Activated B cell treated with CpG ODN at 0.5 μM for 24 hours (primary cell): ENCODE measurements at regions not wholly inside any gene's neighbourhood (a gene's known extent, or its start where the extent isn't known, plus 50 kb on each side); places are given as distances from the start of the nearest gene placed in this dataset.
A peak's percentile ranks its signal among the peaks of the same experiment; 100 is the strongest.
"Not testable (repeated sequence)": the region's sequence is repeated elsewhere in the genome, so short reads cannot be mapped to it uniquely, and the experiment has no call there.

Source experiments
- ATAC-seq: fragments of 200-7000 bp; cut with Tn5 transposase; one replicate; pipeline ENCODE4 v1.10.0; 2021; ENCODE audit warnings: low read depth, mild to moderate bottlenecking, moderate library complexity
- CTCF ChIA-PET: fragments of 350-600 bp; sonication (Branson Sonifier 250); formaldehyde crosslinking; loops from one replicate; lab custom pipeline; 2021; ENCODE audit warnings: antibody characterized with exemption; lab: Charles Lee
- POLR2A ChIA-PET: fragments of 350-600 bp; sonication (Branson Sonifier 250); formaldehyde crosslinking; loops from one replicate; lab custom pipeline; 2021; ENCODE audit warnings: antibody characterized with exemption; lab: Charles Lee
- DNase-seq: peaks from one replicate; pipeline ENCODE4 v3.0.0; 2022
- H3K27ac Mint-ChIP-seq: one replicate; pipeline ENCODE4 v1.8.0; 2020; ENCODE audit warnings: mixed read lengths
- H3K27me3 Mint-ChIP-seq: one replicate; pipeline ENCODE4 v1.8.0; 2021; ENCODE audit warnings: mixed read lengths
- H3K36me3 Mint-ChIP-seq: one replicate; pipeline ENCODE4 v1.8.0; 2021; ENCODE audit warnings: low read depth, mixed read lengths
- H3K4me1 Mint-ChIP-seq: one replicate; pipeline ENCODE4 v1.8.0; 2021; ENCODE audit warnings: mixed read lengths
- H3K4me3 Mint-ChIP-seq: one replicate; pipeline ENCODE4 v1.8.0; 2020; ENCODE audit warnings: mild to moderate bottlenecking, mixed read lengths
- H3K9me3 Mint-ChIP-seq: one replicate; pipeline ENCODE4 v1.8.0; 2020; ENCODE audit warnings: mixed read lengths
- CTCF ChIP-seq: fragments of 200-600 bp; IDR thresholded peaks from one replicate; pipeline ENCODE4 v1.8.0; 2022; ENCODE audit warnings: antibody characterized with exemption, mild to moderate bottlenecking
- intact Hi-C: fragments of 100-400 bp; cut with micrococcal nuclease; formaldehyde crosslinking; loops from one replicate; pipeline ENCODE4 v1.15.1; 2024

- ATAC-seq (no peak), DNase-seq (no peak)
- H3K4me1 Mint-ChIP-seq: no peaks in the 10 kb centered on the region
- no peak overlapping the region for H3K4me3 Mint-ChIP-seq
- intact Hi-C loops: no loop called here
- CTCF ChIA-PET: interaction anchor here (0.7 kb wide), 1 partner anchor 17 kb away, joined by 5 read pairs; no protein-coding TSS in a partner anchor
- no peaks in the 10 kb centered on the region for H3K27me3 Mint-ChIP-seq
- TF ChIP-seq CTCF: no peak
- no peak overlapping the region for H3K27ac Mint-ChIP-seq
- H3K36me3 Mint-ChIP-seq: no peaks in the 10 kb centered on the region
- POLR2A ChIA-PET: no interaction called here
- no peaks in the 10 kb centered on the region for H3K9me3 Mint-ChIP-seq
These were observed 470.6 kb upstream of the GALNTL6 start for GRCh38 chr4:171342646-171343045.

GRCh38 chr4:171340258-171340657 lies 472.9 kb upstream of the GALNTL6 start:
- ChIA-PET POLR2A (no interaction called here), CTCF (no interaction called here)
- Mint-ChIP-seq H3K36me3 (no peaks in the 10 kb centered on the region), H3K27me3 (no peaks in the 10 kb centered on the region), H3K9me3 (no peaks in the 10 kb centered on the region), H3K4me1 (no peaks in the 10 kb centered on the region), H3K4me3 (no peak overlapping the region), H3K27ac (no peak overlapping the region)
- TF ChIP-seq CTCF: no peak
- intact Hi-C loops: no loop called here
- ATAC-seq (no peak), DNase-seq (no peak)

- peaks cover 8% of the 10 kb centered on the region for H3K4me1 Mint-ChIP-seq
- no peak for DNase-seq
- intact Hi-C loops: no loop called here
- H3K36me3 Mint-ChIP-seq: no peaks in the 10 kb centered on the region
- TF ChIP-seq CTCF: no peak
- no peak overlapping the region for H3K27ac Mint-ChIP-seq
- H3K4me3 Mint-ChIP-seq: no peak overlapping the region
- POLR2A ChIA-PET: no interaction called here
- H3K27me3 Mint-ChIP-seq: no peaks in the 10 kb centered on the region
- CTCF ChIA-PET: no interaction called here
- ATAC-seq: peak; percentile 58
- peaks cover 5% of the 10 kb centered on the region for H3K9me3 Mint-ChIP-seq
These were observed 478.7 kb upstream of the GALNTL6 start for GRCh38 chr4:171334549-171334948.

- DNase-seq (no peak), ATAC-seq (no peak)
- Mint-ChIP-seq H3K36me3 (no peaks in the 10 kb centered on the region), H3K4me3 (no peak overlapping the region), H3K27me3 (no peaks in the 10 kb centered on the region), H3K4me1 (no peaks in the 10 kb centered on the region), H3K27ac (no peak overlapping the region), H3K9me3 (no peaks in the 10 kb centered on the region)
- no peak for TF ChIP-seq CTCF
- ChIA-PET CTCF (no interaction called here), POLR2A (no interaction called here)
- intact Hi-C loops: no loop called here
These were observed 504.5 kb upstream of the GALNTL6 start for GRCh38 chr4:171308661-171309060.

GRCh38 chr4:171298048-171298718 lies 515.0 kb upstream of the GALNTL6 start:
- peaks cover 10% of the 10 kb centered on the region for H3K9me3 Mint-ChIP-seq
- ATAC-seq, POLR2A ChIA-PET, H3K36me3 Mint-ChIP-seq, DNase-seq, H3K4me3 Mint-ChIP-seq, intact Hi-C loops, CTCF ChIA-PET, H3K4me1 Mint-ChIP-seq, H3K27me3 Mint-ChIP-seq, H3K27ac Mint-ChIP-seq: not testable (repeated sequence)
